ENCODE measurements at regions not wholly inside any gene's neighbourhood (a gene's known extent, or its start where the extent isn't known, plus 50 kb on each side); places are given as distances from the start of the nearest gene placed in this dataset.

DNA sequence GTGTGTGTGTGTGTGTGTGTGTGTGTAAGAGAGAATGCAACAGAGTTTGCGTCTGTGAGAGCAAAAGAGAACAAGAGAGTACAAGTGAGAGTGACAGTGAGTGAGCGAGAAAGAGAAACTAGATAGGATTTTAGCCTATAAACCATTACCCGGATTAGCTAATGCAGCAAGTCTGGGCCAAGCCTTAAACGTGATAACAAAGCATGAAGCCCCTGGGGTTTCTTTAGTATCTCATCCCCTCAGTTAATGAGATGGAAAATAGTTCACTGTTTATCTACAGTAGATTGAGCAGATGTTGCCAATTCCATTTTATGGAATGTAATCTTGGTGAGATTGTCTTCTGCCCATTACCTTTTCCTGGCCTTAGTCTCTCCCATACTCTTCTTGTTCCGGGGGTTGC lies 114.5 kb downstream of the MAT2B start:
- TF ChIP-seq, protein P1, sequence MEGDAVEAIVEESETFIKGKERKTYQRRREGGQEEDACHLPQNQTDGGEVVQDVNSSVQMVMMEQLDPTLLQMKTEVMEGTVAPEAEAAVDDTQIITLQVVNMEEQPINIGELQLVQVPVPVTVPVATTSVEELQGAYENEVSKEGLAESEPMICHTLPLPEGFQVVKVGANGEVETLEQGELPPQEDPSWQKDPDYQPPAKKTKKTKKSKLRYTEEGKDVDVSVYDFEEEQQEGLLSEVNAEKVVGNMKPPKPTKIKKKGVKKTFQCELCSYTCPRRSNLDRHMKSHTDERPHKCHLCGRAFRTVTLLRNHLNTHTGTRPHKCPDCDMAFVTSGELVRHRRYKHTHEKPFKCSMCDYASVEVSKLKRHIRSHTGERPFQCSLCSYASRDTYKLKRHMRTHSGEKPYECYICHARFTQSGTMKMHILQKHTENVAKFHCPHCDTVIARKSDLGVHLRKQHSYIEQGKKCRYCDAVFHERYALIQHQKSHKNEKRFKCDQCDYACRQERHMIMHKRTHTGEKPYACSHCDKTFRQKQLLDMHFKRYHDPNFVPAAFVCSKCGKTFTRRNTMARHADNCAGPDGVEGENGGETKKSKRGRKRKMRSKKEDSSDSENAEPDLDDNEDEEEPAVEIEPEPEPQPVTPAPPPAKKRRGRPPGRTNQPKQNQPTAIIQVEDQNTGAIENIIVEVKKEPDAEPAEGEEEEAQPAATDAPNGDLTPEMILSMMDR (IDR thresholded peaks at IDR 0.05; ENCODE audit: extremely low read depth, low read depth, low read length), result no peak
- no peaks in the 10 kb centered on the region for H4K20me1 ChIP-seq (ENCODE audit: insufficient read depth, low read length)
- no peak overlapping the region for H3K27ac ChIP-seq (ENCODE audit: low read depth, low read length)
- H3K27me3 ChIP-seq (ENCODE audit: insufficient read depth, low read length), result no peaks in the 10 kb centered on the region
- peak; percentile 13 for DNase-seq (ENCODE audit: insufficient read length, low spot score, missing footprints)
- no peaks in the 10 kb centered on the region for H3K36me3 ChIP-seq (ENCODE audit: insufficient read depth, low read length)
- H3K9me3 ChIP-seq (ENCODE audit: low read depth, low read length), result no peaks in the 10 kb centered on the region
- H2AFZ ChIP-seq (ENCODE audit: low read length), result no peak overlapping the region
- H3K4me3 ChIP-seq (ENCODE audit: insufficient read depth, low read length), result no peak overlapping the region
- no peaks in the 10 kb centered on the region for H3K79me2 ChIP-seq (ENCODE audit: insufficient read depth, low read length)
- no peak overlapping the region for H3K4me2 ChIP-seq (ENCODE audit: insufficient read depth, low read length)
- no peaks in the 10 kb centered on the region for H3K4me1 ChIP-seq (ENCODE audit: insufficient read depth, low read length)

DNA sequence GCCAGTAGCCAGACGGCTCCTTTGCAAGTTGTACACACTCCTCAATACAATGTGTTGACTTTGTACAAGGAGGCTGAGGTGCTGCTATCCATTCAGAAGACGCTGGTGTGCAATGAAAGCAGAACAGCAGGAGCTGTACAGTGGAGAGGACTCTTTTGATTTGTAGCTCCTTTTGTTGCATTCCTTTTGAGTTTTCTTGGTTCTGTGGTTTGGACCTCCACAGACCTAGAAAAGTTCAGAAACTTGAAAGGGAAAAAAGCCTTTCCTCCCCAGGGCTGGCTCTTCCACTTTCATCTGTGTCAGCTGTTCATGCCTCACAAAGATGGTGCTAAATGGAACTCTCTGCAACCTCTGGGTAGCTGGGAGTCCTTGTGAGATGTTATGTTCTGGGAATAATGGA lies 117.4 kb downstream of the MAT2B start:
- no peaks in the 10 kb centered on the region for H3K4me1 ChIP-seq (ENCODE audit: insufficient read depth, low read length)
- no peak overlapping the region for H3K4me3 ChIP-seq (ENCODE audit: insufficient read depth, low read length)
- no peaks in the 10 kb centered on the region for H4K20me1 ChIP-seq (ENCODE audit: insufficient read depth, low read length)
- no peak overlapping the region for H3K27ac ChIP-seq (ENCODE audit: low read depth, low read length)
- no peak overlapping the region for H2AFZ ChIP-seq (ENCODE audit: low read length)
- H3K9me3 ChIP-seq (ENCODE audit: low read depth, low read length), result no peaks in the 10 kb centered on the region
- H3K36me3 ChIP-seq (ENCODE audit: insufficient read depth, low read length), result no peaks in the 10 kb centered on the region
- no peaks in the 10 kb centered on the region for H3K27me3 ChIP-seq (ENCODE audit: insufficient read depth, low read length)
- TF ChIP-seq, protein P1 (IDR thresholded peaks at IDR 0.05; ENCODE audit: extremely low read depth, low read depth, low read length), result no peak
- no peak overlapping the region for H3K4me2 ChIP-seq (ENCODE audit: insufficient read depth, low read length)
- no peaks in the 10 kb centered on the region for H3K79me2 ChIP-seq (ENCODE audit: insufficient read depth, low read length)
- DNase-seq (ENCODE audit: insufficient read length, low spot score, missing footprints), result no peak

DNA sequence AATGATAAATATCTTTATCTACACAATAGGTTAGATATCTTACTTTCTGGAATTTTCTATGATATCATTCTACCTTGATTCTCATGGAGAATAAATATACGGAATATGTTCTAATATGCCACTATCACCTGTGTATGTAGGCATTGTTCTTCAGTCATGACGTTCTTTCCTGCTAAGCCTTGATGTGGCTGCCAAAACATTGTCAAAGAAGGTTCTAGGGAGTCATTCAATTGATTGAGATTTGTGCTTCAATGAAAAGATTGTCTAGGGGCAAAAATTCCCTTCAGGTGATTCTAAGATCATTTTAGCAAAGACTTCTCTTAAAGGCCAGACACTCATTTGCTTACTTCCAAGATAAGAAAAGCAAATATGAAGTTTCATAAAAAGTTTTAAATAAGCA lies 118.1 kb downstream of the MAT2B start:
- H3K4me2 ChIP-seq (ENCODE audit: insufficient read depth, low read length), result no peak overlapping the region
- DNase-seq (ENCODE audit: insufficient read length, low spot score, missing footprints), result no peak

DNA sequence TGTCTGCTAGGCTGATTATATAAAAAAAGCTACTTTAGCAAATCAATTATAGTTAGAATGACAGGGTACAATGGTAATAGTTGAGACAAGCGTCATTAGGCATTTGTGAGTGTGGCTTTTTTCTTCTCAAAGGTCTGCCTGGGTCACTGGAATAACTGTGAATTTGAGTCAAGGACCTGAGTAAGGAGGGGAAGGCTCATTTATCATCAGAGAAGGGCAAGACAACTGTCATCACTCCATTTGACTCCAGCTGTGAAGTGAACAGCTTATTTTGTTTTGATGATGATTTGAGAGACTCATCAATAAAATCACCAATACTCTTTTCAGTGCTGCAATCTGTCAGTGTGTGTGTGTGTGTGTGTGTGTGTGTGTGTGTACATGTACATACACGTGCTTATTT lies 118.6 kb downstream of the MAT2B start:
- Histone ChIP-seq H3K4me2 (ENCODE audit: insufficient read depth, low read length) (no peak overlapping the region), H3K27ac (ENCODE audit: low read depth, low read length) (no peak overlapping the region), H3K4me3 (ENCODE audit: insufficient read depth, low read length) (no peak overlapping the region), H3K79me2 (ENCODE audit: insufficient read depth, low read length) (no peaks in the 10 kb centered on the region), H2AFZ (ENCODE audit: low read length) (no peak overlapping the region), H3K4me1 (ENCODE audit: insufficient read depth, low read length) (no peaks in the 10 kb centered on the region), H3K9me3 (ENCODE audit: low read depth, low read length) (no peaks in the 10 kb centered on the region), H3K27me3 (ENCODE audit: insufficient read depth, low read length) (no peaks in the 10 kb centered on the region), H4K20me1 (ENCODE audit: insufficient read depth, low read length) (no peaks in the 10 kb centered on the region), H3K36me3 (ENCODE audit: insufficient read depth, low read length) (no peaks in the 10 kb centered on the region)
- DNase-seq (ENCODE audit: insufficient read length, low spot score, missing footprints), result no peak
- TF ChIP-seq, protein P1 (IDR thresholded peaks at IDR 0.05; ENCODE audit: extremely low read depth, low read depth, low read length), result no peak

More for the DNA sequence above, 118.1 kb downstream of the MAT2B start:
- no peaks in the 10 kb centered on the region for H4K20me1 ChIP-seq (ENCODE audit: insufficient read depth, low read length)
- no peak overlapping the region for H3K27ac ChIP-seq (ENCODE audit: low read depth, low read length)
- H3K4me1 ChIP-seq (ENCODE audit: insufficient read depth, low read length), result no peaks in the 10 kb centered on the region
- no peaks in the 10 kb centered on the region for H3K9me3 ChIP-seq (ENCODE audit: low read depth, low read length)
- H3K4me3 ChIP-seq (ENCODE audit: insufficient read depth, low read length), result no peak overlapping the region
- H2AFZ ChIP-seq (ENCODE audit: low read length), result no peak overlapping the region
- no peaks in the 10 kb centered on the region for H3K27me3 ChIP-seq (ENCODE audit: insufficient read depth, low read length)
- TF ChIP-seq, protein P1 (IDR thresholded peaks at IDR 0.05; ENCODE audit: extremely low read depth, low read depth, low read length), result no peak
- H3K36me3 ChIP-seq (ENCODE audit: insufficient read depth, low read length), result no peaks in the 10 kb centered on the region
- no peaks in the 10 kb centered on the region for H3K79me2 ChIP-seq (ENCODE audit: insufficient read depth, low read length)
